ENCODE measurements at regions not wholly inside any gene's neighbourhood (a gene's known extent, or its start where the extent isn't known, plus 50 kb on each side); places are given as distances from the start of the nearest gene placed in this dataset.

DNA sequence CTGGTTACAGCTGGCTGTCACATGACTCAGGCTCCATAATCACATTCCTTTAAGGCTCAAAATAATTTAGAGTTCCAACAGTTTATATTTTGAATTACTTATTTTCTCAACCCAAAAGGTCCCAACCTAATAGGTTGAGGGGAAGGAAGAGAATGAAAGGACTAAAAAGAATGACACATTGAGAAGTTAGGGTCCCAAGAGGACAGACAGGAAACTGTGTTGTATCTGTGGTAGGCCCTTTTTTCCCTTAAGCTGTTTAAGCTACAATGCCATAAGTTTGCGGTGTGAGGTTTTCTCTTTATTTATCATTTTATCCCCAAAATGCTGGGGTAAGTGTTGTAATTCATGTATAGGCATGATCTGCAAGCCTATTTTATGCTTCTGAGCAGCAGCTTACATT lies 290.2 kb downstream of the ZNF674 start:
- TF ChIP-seq, protein P1, sequence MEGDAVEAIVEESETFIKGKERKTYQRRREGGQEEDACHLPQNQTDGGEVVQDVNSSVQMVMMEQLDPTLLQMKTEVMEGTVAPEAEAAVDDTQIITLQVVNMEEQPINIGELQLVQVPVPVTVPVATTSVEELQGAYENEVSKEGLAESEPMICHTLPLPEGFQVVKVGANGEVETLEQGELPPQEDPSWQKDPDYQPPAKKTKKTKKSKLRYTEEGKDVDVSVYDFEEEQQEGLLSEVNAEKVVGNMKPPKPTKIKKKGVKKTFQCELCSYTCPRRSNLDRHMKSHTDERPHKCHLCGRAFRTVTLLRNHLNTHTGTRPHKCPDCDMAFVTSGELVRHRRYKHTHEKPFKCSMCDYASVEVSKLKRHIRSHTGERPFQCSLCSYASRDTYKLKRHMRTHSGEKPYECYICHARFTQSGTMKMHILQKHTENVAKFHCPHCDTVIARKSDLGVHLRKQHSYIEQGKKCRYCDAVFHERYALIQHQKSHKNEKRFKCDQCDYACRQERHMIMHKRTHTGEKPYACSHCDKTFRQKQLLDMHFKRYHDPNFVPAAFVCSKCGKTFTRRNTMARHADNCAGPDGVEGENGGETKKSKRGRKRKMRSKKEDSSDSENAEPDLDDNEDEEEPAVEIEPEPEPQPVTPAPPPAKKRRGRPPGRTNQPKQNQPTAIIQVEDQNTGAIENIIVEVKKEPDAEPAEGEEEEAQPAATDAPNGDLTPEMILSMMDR (IDR thresholded peaks at IDR 0.05), result no peak
- no peak for TF ChIP-seq POLR2AphosphoS5 (IDR thresholded peaks at IDR 0.05; ENCODE audit: insufficient read depth in 1 of 2, low read depth in 1 of 2)
